GM12878 (cell line): ENCODE measurements at regions not wholly inside any gene's neighbourhood (a gene's known extent, or its start where the extent isn't known, plus 50 kb on each side); places are given as distances from the start of the nearest gene placed in this dataset.

Source experiments
- CHD2 ChIP-seq: IDR thresholded peaks from 2 replicates; pipeline ENCODE4 v1.6.1; 2011; ENCODE audit warnings: low read depth, low read length, improper control_type of control experiment, borderline replicate concordance
- ESRRA ChIP-seq: IDR thresholded peaks from 2 replicates; pipeline ENCODE4 v1.6.1; 2012; ENCODE audit warnings: mild to moderate bottlenecking, low read length, improper control_type of control experiment
- ETV6 ChIP-seq, 2 experiments: fragments of 450-650 bp in 1 of 2; IDR thresholded peaks in 1 of 2; conservative IDR thresholded peaks in 1 of 2; 2 replicates each; pipeline ENCODE4 v1.6.1; 2014; ENCODE audit warnings: antibody characterized with exemption in 1 of 2, borderline replicate concordance in 1 of 2, low read depth in 1 of 2, mild to moderate bottlenecking in 1 of 2, moderate library complexity in 1 of 2
- ZNF24 ChIP-seq: fragments of 450-650 bp; IDR thresholded peaks from 2 replicates; pipeline ENCODE4 v1.6.1; 2017; ENCODE audit warnings: antibody characterized with exemption, mild to moderate bottlenecking
- TF ChIP-seq, protein P1 (sequence below), 3 experiments: IDR thresholded peaks in 2 of 3; conservative IDR thresholded peaks in 1 of 3; 2 replicates each; pipeline ENCODE4 v1.5.1; 2011; ENCODE audit warnings: low read depth in 3 of 3, low read length in 3 of 3, mild to moderate bottlenecking in 3 of 3, control low read depth in 2 of 3, moderate library complexity in 2 of 3, inconsistent platforms in 1 of 3, mixed read lengths in 1 of 3; ENCODE audit not compliant: control insufficient read depth in 2 of 3, insufficient read depth in 1 of 3; ENCODE audit errors: extremely low read depth in 1 of 3

DNA sequence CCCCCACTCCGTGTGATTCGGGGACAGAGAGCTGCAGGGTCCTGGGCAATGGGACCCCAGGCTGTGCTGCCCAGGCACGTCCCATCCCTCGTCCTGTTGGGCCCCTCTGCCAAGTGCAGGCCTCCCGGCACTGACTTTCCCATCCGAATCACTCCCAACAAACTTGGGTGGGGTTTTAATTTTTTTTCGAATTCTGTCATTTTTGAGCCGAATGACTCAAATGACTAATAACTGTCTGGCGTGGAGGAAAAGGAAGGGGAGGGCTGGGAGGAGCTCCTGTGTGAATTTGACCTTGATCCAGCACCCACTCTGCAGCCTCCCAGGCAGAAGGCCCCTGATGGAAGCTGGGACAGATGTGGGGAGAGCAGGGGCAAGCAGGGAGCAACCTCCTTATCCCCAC is 1173.2 kb downstream of the BRD1 start:
- TF ChIP-seq CHD2: no peak
- no peak for TF ChIP-seq ESRRA
- TF ChIP-seq, protein P1, sequence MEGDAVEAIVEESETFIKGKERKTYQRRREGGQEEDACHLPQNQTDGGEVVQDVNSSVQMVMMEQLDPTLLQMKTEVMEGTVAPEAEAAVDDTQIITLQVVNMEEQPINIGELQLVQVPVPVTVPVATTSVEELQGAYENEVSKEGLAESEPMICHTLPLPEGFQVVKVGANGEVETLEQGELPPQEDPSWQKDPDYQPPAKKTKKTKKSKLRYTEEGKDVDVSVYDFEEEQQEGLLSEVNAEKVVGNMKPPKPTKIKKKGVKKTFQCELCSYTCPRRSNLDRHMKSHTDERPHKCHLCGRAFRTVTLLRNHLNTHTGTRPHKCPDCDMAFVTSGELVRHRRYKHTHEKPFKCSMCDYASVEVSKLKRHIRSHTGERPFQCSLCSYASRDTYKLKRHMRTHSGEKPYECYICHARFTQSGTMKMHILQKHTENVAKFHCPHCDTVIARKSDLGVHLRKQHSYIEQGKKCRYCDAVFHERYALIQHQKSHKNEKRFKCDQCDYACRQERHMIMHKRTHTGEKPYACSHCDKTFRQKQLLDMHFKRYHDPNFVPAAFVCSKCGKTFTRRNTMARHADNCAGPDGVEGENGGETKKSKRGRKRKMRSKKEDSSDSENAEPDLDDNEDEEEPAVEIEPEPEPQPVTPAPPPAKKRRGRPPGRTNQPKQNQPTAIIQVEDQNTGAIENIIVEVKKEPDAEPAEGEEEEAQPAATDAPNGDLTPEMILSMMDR (IDR thresholded peaks at IDR 0.05 in 2 of 3, conservative IDR thresholded peaks at IDR 0.05 in 1 of 3; ENCODE audit: control insufficient read depth in 2 of 3, extremely low read depth in 1 of 3, insufficient read depth in 1 of 3, low read depth in 3 of 3, low read length in 3 of 3): no peak
- TF ChIP-seq ETV6 (conservative IDR thresholded peaks at IDR 0.05 in 1 of 2, IDR thresholded peaks at IDR 0.05 in 1 of 2; ENCODE audit: borderline replicate concordance in 1 of 2, low read depth in 1 of 2): no peak
- no peak for TF ChIP-seq ZNF24
